ENCODE measurements at regions not wholly inside any gene's neighbourhood (a gene's known extent, or its start where the extent isn't known, plus 50 kb on each side); places are given as distances from the start of the nearest gene placed in this dataset.

GRCh38 chrX:39613997-39614679, 483.6 kb downstream of the BCOR start:
- TF ChIP-seq POLR2A (IDR thresholded peaks at IDR 0.05; ENCODE audit: low read depth, low read length) (no peak), TAF1 (IDR thresholded peaks at IDR 0.05; ENCODE audit: borderline replicate concordance, low read depth, low read length) (no peak), POLR2AphosphoS5 (IDR thresholded peaks at IDR 0.05; ENCODE audit: low read depth, low read length) (no peak)
- DNase-seq (ENCODE audit: insufficient read length) (peak; percentile 28), FAIRE-seq (peak; percentile 38)

- DNase-seq (ENCODE audit: insufficient read length) (no peak), FAIRE-seq (peak; percentile 36)
- no peak for TF ChIP-seq TAF1 (IDR thresholded peaks at IDR 0.05; ENCODE audit: borderline replicate concordance, low read depth, low read length)
- TF ChIP-seq POLR2AphosphoS5 (IDR thresholded peaks at IDR 0.05; ENCODE audit: low read depth, low read length) = no peak
- no peak for TF ChIP-seq POLR2A (IDR thresholded peaks at IDR 0.05; ENCODE audit: low read depth, low read length)
These were observed 483.1 kb downstream of the BCOR start for GRCh38 chrX:39614680-39614998.

GRCh38 chrX:39616098-39616729, 481.5 kb downstream of the BCOR start:
- DNase-seq (ENCODE audit: insufficient read length) (no peak), FAIRE-seq (peak; percentile 83)
- no peak for TF ChIP-seq TAF1 (IDR thresholded peaks at IDR 0.05; ENCODE audit: borderline replicate concordance, low read depth, low read length)
- TF ChIP-seq POLR2AphosphoS5 (IDR thresholded peaks at IDR 0.05; ENCODE audit: low read depth, low read length) = no peak
- TF ChIP-seq POLR2A (IDR thresholded peaks at IDR 0.05; ENCODE audit: low read depth, low read length) = no peak

- no peak for TF ChIP-seq POLR2A (IDR thresholded peaks at IDR 0.05; ENCODE audit: low read depth, low read length)
- no peak for TF ChIP-seq POLR2AphosphoS5 (IDR thresholded peaks at IDR 0.05; ENCODE audit: low read depth, low read length)
- no peak for TF ChIP-seq TAF1 (IDR thresholded peaks at IDR 0.05; ENCODE audit: borderline replicate concordance, low read depth, low read length)
- DNase-seq (ENCODE audit: insufficient read length) = no peak
- FAIRE-seq = no peak
These were observed 481.0 kb downstream of the BCOR start for GRCh38 chrX:39616731-39617130.

GRCh38 chrX:39618178-39618577, 479.6 kb downstream of the BCOR start:
- TF ChIP-seq TAF1 (IDR thresholded peaks at IDR 0.05; ENCODE audit: borderline replicate concordance, low read depth, low read length) = no peak
- no peak for TF ChIP-seq POLR2A (IDR thresholded peaks at IDR 0.05; ENCODE audit: low read depth, low read length)
- TF ChIP-seq POLR2AphosphoS5 (IDR thresholded peaks at IDR 0.05; ENCODE audit: low read depth, low read length) = no peak
- DNase-seq (ENCODE audit: insufficient read length) (no peak), FAIRE-seq (no peak)

- FAIRE-seq (no peak), DNase-seq (ENCODE audit: insufficient read length) (no peak)
These were observed 478.4 kb downstream of the BCOR start for GRCh38 chrX:39619182-39620009.

GRCh38 chrX:39624166-39624565, 473.6 kb downstream of the BCOR start:
- TF ChIP-seq POLR2AphosphoS5 (IDR thresholded peaks at IDR 0.05; ENCODE audit: low read depth, low read length) (no peak), TAF1 (IDR thresholded peaks at IDR 0.05; ENCODE audit: borderline replicate concordance, low read depth, low read length) (no peak), POLR2A (IDR thresholded peaks at IDR 0.05; ENCODE audit: low read depth, low read length) (no peak)
- DNase-seq (ENCODE audit: insufficient read length) = no peak
- no peak for FAIRE-seq

More at GRCh38 chrX:39619182-39620009, 478.4 kb downstream of the BCOR start:
- TF ChIP-seq POLR2A (IDR thresholded peaks at IDR 0.05; ENCODE audit: low read depth, low read length) (no peak), TAF1 (IDR thresholded peaks at IDR 0.05; ENCODE audit: borderline replicate concordance, low read depth, low read length) (no peak), POLR2AphosphoS5 (IDR thresholded peaks at IDR 0.05; ENCODE audit: low read depth, low read length) (no peak)

- TF ChIP-seq POLR2AphosphoS5 (IDR thresholded peaks at IDR 0.05; ENCODE audit: low read depth, low read length) = no peak
- no peak for TF ChIP-seq TAF1 (IDR thresholded peaks at IDR 0.05; ENCODE audit: borderline replicate concordance, low read depth, low read length)
- no peak for TF ChIP-seq POLR2A (IDR thresholded peaks at IDR 0.05; ENCODE audit: low read depth, low read length)
- FAIRE-seq (no peak), DNase-seq (ENCODE audit: insufficient read length) (no peak)
These were observed 471.9 kb downstream of the BCOR start for GRCh38 chrX:39625810-39626209.

GRCh38 chrX:39626749-39627148, 471.0 kb downstream of the BCOR start:
- TF ChIP-seq POLR2AphosphoS5 (IDR thresholded peaks at IDR 0.05; ENCODE audit: low read depth, low read length) (no peak), POLR2A (IDR thresholded peaks at IDR 0.05; ENCODE audit: low read depth, low read length) (no peak), TAF1 (IDR thresholded peaks at IDR 0.05; ENCODE audit: borderline replicate concordance, low read depth, low read length) (no peak)
- DNase-seq (ENCODE audit: insufficient read length) (no peak), FAIRE-seq (no peak)

GRCh38 chrX:39627257-39627656, 470.5 kb downstream of the BCOR start:
- FAIRE-seq (no peak), DNase-seq (ENCODE audit: insufficient read length) (no peak)
- TF ChIP-seq TAF1 (IDR thresholded peaks at IDR 0.05; ENCODE audit: borderline replicate concordance, low read depth, low read length) (no peak), POLR2A (IDR thresholded peaks at IDR 0.05; ENCODE audit: low read depth, low read length) (no peak), POLR2AphosphoS5 (IDR thresholded peaks at IDR 0.05; ENCODE audit: low read depth, low read length) (no peak)

GRCh38 chrX:39629001-39629400, 468.8 kb downstream of the BCOR start:
- FAIRE-seq = no peak
- no peak for TF ChIP-seq POLR2A (IDR thresholded peaks at IDR 0.05; ENCODE audit: low read depth, low read length)
- no peak for TF ChIP-seq POLR2AphosphoS5 (IDR thresholded peaks at IDR 0.05; ENCODE audit: low read depth, low read length)
- TF ChIP-seq TAF1 (IDR thresholded peaks at IDR 0.05; ENCODE audit: borderline replicate concordance, low read depth, low read length) = no peak
- DNase-seq (ENCODE audit: insufficient read length) = no peak

Data from GM12892 (cell line).